HCT116 (cell line): ENCODE measurements at regions not wholly inside any gene's neighbourhood (a gene's known extent, or its start where the extent isn't known, plus 50 kb on each side); places are given as distances from the start of the nearest gene placed in this dataset.

Source experiments
- ATAC-seq: fragments of 200-7000 bp; cut with Tn5 transposase; 2 replicates; pipeline ENCODE4 v1.9.1; 2020; ENCODE audit warnings: mild to moderate bottlenecking, moderate library complexity
- BruUV-seq: library from RNA; stranded (reverse); fragments of 400-500 nt; replicated peaks from 2 replicates; lab custom pipeline; 2021; lab: Mats Ljungman, UMichigan
- CTCF ChIA-PET: fragments of 300-600 bp; sonication (Branson Sonifier 250); formaldehyde crosslinking; loops from one replicate; lab custom pipeline; 2021; ENCODE audit warnings: antibody characterized with exemption; lab: Charles Lee
- POLR2A ChIA-PET: fragments of 300-600, 350-600 bp; sonication (Branson Sonifier 250); formaldehyde crosslinking; loops from one replicate; lab custom pipeline; 2021; ENCODE audit warnings: antibody characterized with exemption; lab: Charles Lee
- RAD21 ChIA-PET, 2 experiments: fragments of 300-600 bp; sonication (Branson Sonifier 250); formaldehyde crosslinking; loops; one replicate each; lab custom pipeline; 2023; ENCODE audit warnings: low total read pairs in 2 of 2; ENCODE audit not compliant: uncharacterized antibody in 2 of 2, unreplicated experiment in 2 of 2, low non-redundant PET in 1 of 2; lab: Charles Lee
- DNase-seq: peaks from one replicate; pipeline ENCODE4 v3.0.0-alpha.2; 2010; ENCODE audit warnings: low read depth, low spot score
- H2AFZ ChIP-seq: fragments of 200-600 bp; shearing (Covaris generic), sonication (generic); 2 replicates; pipeline ENCODE4 v1.6.1; 2017; ENCODE audit warnings: low read depth, mixed run types, mixed read lengths, antibody characterized with exemption, low read length; ENCODE audit not compliant: poor library complexity, severe bottlenecking
- H3K27ac ChIP-seq: 2 replicates; pipeline ENCODE4 v1.5.1; 2012; ENCODE audit warnings: low read depth, low read length
- H3K27me3 ChIP-seq: fragments of 200-600 bp; sonication (generic); 2 replicates; pipeline ENCODE4 v1.6.1; 2016; ENCODE audit warnings: mixed run types, low read length, mixed read lengths; ENCODE audit not compliant: insufficient read depth
- H3K36me3 ChIP-seq, 2 experiments: fragments of 200-500 bp in 1 of 2; fragments of 200-600 bp in 1 of 2; sonication (Bioruptor generic) in 1 of 2; sonication (generic) in 1 of 2; 2 replicates each; pipeline versions ENCODE4 v1.5.1 to v1.6.1; 2014 to 2016; ENCODE audit warnings: low read length in 2 of 2, inconsistent platforms in 1 of 2, mixed read lengths in 1 of 2, mixed run types in 1 of 2; ENCODE audit not compliant: insufficient read depth in 2 of 2, control insufficient read depth in 1 of 2
- H3K4me1 ChIP-seq, 2 experiments: fragments of 200-600 bp in 1 of 2; sonication (generic) in 1 of 2; 2 replicates each; pipeline versions ENCODE4 v1.5.1 to v1.6.1; 2012 to 2017; ENCODE audit warnings: low read length in 2 of 2, inconsistent platforms in 1 of 2, mild to moderate bottlenecking in 1 of 2, mixed read lengths in 1 of 2, mixed run types in 1 of 2, moderate library complexity in 1 of 2; ENCODE audit not compliant: insufficient read depth in 2 of 2, control insufficient read depth in 1 of 2
- H3K4me2 ChIP-seq: fragments of 200-600 bp; sonication (generic); 2 replicates; pipeline ENCODE4 v1.6.1; 2017; ENCODE audit warnings: mixed run types, low read length, mixed read lengths
- H3K4me3 ChIP-seq, 2 experiments: fragments of 200-600 bp in 1 of 2; sonication (generic) in 1 of 2; replicated peaks in 1 of 2; 2 replicates each; pipeline ENCODE4 v1.5.1; 2011 to 2016; ENCODE audit warnings: low read length in 2 of 2, control low read depth in 1 of 2, low read depth in 1 of 2, mild to moderate bottlenecking in 1 of 2, mixed read lengths in 1 of 2, mixed run types in 1 of 2
- H3K79me2 ChIP-seq: fragments of 200-600 bp; sonication (generic); 2 replicates; pipeline ENCODE4 v1.6.1; 2017; ENCODE audit warnings: mild to moderate bottlenecking, mixed run types, low read length, moderate library complexity, mixed read lengths; ENCODE audit not compliant: insufficient read depth
- H3K9ac ChIP-seq: fragments of 200-600 bp; sonication (generic); 2 replicates; pipeline ENCODE4 v1.6.1; 2016; ENCODE audit warnings: low read length, mixed read lengths
- H3K9me2 ChIP-seq: fragments of 200-600 bp; sonication (generic), shearing (Covaris generic); 2 replicates; pipeline ENCODE4 v1.6.1; 2017; ENCODE audit warnings: mixed run types, mild to moderate bottlenecking, moderate library complexity; ENCODE audit not compliant: insufficient read depth
- H3K9me3 ChIP-seq, 2 experiments: fragments of 200-500 bp in 1 of 2; fragments of 200-600 bp in 1 of 2; sonication (Bioruptor generic) in 1 of 2; sonication (generic) in 1 of 2; 2 replicates each; pipeline ENCODE4 v1.6.1; 2014 to 2017; ENCODE audit warnings: low read length in 2 of 2, mixed read lengths in 2 of 2, inconsistent platforms in 1 of 2, low read depth in 1 of 2, mild to moderate bottlenecking in 1 of 2, mixed run types in 1 of 2, moderate library complexity in 1 of 2; ENCODE audit not compliant: control insufficient read depth in 1 of 2, insufficient read depth in 1 of 2
- H4K20me1 ChIP-seq: fragments of 200-600 bp; sonication (generic), shearing (Covaris generic); 2 replicates; pipeline ENCODE4 v1.6.1; 2017; ENCODE audit warnings: mixed run types, mild to moderate bottlenecking, moderate library complexity; ENCODE audit not compliant: insufficient read depth
- CBX3 ChIP-seq: IDR thresholded peaks from 2 replicates; pipeline ENCODE4 v1.6.1; 2012; ENCODE audit warnings: low read depth
- CEBPB ChIP-seq: IDR thresholded peaks from 2 replicates; pipeline ENCODE4 v1.6.1; 2012; ENCODE audit warnings: low read depth
- CTCF ChIP-seq, 3 experiments: fragments of 200-600 bp in 1 of 3; sonication (generic) in 1 of 3; IDR thresholded peaks in 2 of 3; conservative IDR thresholded peaks in 1 of 3; 2 replicates each; pipeline ENCODE4 v1.5.1; 2012 to 2017; ENCODE audit warnings: low read depth in 2 of 3, low read length in 2 of 3, antibody characterized with exemption in 1 of 3, borderline replicate concordance in 1 of 3, control low read depth in 1 of 3, mild to moderate bottlenecking in 1 of 3, mixed read lengths in 1 of 3, mixed run types in 1 of 3, moderate library complexity in 1 of 3; ENCODE audit not compliant: insufficient read depth in 1 of 3
- ELF1 ChIP-seq: IDR thresholded peaks from 2 replicates; pipeline ENCODE4 v1.6.1; 2012; ENCODE audit warnings: low read depth, borderline replicate concordance
- EZH2 ChIP-seq: fragments of 200-600 bp; sonication (generic); IDR thresholded peaks from 2 replicates; pipeline ENCODE4 v1.6.1; 2017; ENCODE audit warnings: antibody characterized with exemption, mixed run types
- EZH2phosphoT487 ChIP-seq: fragments of 200-600 bp; IDR thresholded peaks from 2 replicates; pipeline ENCODE4 v1.6.1; 2018; ENCODE audit warnings: antibody characterized with exemption, borderline replicate concordance
- FOSL1 ChIP-seq: IDR thresholded peaks from 2 replicates; pipeline ENCODE4 v1.6.1; 2012; ENCODE audit warnings: low read depth
- RAD21 ChIP-seq: IDR thresholded peaks from 2 replicates; pipeline ENCODE4 v1.6.1; 2012; ENCODE audit warnings: low read depth, mild to moderate bottlenecking
- SIN3A ChIP-seq: IDR thresholded peaks from 2 replicates; pipeline ENCODE4 v1.6.1; 2012; ENCODE audit warnings: low read depth
- SP1 ChIP-seq: IDR thresholded peaks from 2 replicates; pipeline ENCODE4 v1.6.1; 2012; ENCODE audit warnings: low read depth
- SRF ChIP-seq: IDR thresholded peaks from 2 replicates; pipeline ENCODE4 v1.6.1; 2012; ENCODE audit warnings: low read depth
- TCF7L2 ChIP-seq: IDR thresholded peaks from 2 replicates; pipeline ENCODE4 v1.7.0; 2011; ENCODE audit warnings: borderline replicate concordance, inconsistent platforms; ENCODE audit not compliant: insufficient read depth, insufficient read length; ENCODE audit errors: extremely low read depth
- YY1 ChIP-seq: IDR thresholded peaks from 2 replicates; pipeline ENCODE4 v1.6.1; 2011; ENCODE audit warnings: low read length, low read depth, moderate library complexity, mild to moderate bottlenecking; ENCODE audit not compliant: insufficient replicate concordance; ENCODE audit errors: extremely low read depth
- ZNF274 ChIP-seq: fragments of 200-500 bp; sonication (Bioruptor generic); IDR thresholded peaks from 2 replicates; pipeline ENCODE4 v1.6.1; 2014; ENCODE audit warnings: mild to moderate bottlenecking, low read depth, low read length, inconsistent platforms
- intact Hi-C: fragments of 100-400 bp; cut with micrococcal nuclease; formaldehyde crosslinking; loops from 2 replicates; pipeline ENCODE4 v1.10.0; 2022
- TF ChIP-seq, protein P1 (sequence below): IDR thresholded peaks from 2 replicates; pipeline ENCODE4 v1.6.1; 2012
- TF ChIP-seq, protein P2 (sequence below): IDR thresholded peaks from 2 replicates; pipeline ENCODE4 v1.6.1; 2011; ENCODE audit warnings: mild to moderate bottlenecking, low read length, moderate library complexity; ENCODE audit not compliant: insufficient replicate concordance; ENCODE audit errors: extremely low read depth

GRCh38 chr10:126770809-126771208 lies 100.3 kb upstream of the C10orf90 start:
- ChIA-PET RAD21 (no interaction called here), POLR2A (no interaction called here), CTCF (no interaction called here)
- H3K4me1 ChIP-seq = no peaks in the 10 kb centered on the region
- H4K20me1 ChIP-seq = no peaks in the 10 kb centered on the region
- no peak overlapping the region for H3K9ac ChIP-seq
- H2AFZ ChIP-seq = no peak overlapping the region
- no peaks in the 10 kb centered on the region for H3K9me2 ChIP-seq
- no peak overlapping the region for H3K27ac ChIP-seq
- TF ChIP-seq CEBPB (no peak), EZH2phosphoT487 (no peak)
- no peak overlapping the region for H3K4me2 ChIP-seq
- H3K27me3 ChIP-seq = peaks cover 11% of the 10 kb centered on the region; the same call in 1 of the 2 replicates
- no peaks in the 10 kb centered on the region for H3K36me3 ChIP-seq
- no peak for ATAC-seq
- DNase-seq = no peak
- no peak overlapping the region for H3K4me3 ChIP-seq
- BruUV-seq = no TSS peak
- intact Hi-C loops = no loop called here
- no peaks in the 10 kb centered on the region for H3K79me2 ChIP-seq
- no peaks in the 10 kb centered on the region for H3K9me3 ChIP-seq

DNA sequence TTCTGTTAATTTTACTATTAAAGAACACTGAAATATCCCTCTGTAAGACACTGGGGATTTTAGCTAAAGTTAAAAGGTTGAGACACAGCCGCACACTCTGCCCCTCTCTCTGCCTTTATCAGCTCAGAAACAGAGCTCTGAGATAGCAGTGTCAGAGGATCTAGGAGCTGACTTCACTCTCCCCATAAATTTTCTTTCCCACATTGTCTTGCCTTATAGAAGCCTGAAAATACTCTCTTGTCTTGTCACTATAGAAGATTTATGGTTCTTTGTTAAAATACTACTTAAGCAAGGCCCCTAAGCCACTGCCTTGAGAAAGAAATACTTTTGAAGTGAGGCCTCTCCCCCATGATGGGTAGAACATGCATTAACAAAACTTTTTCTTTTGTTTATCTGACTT lies 105.7 kb upstream of the C10orf90 start:
- H3K4me2 ChIP-seq = no peak overlapping the region
- no peaks in the 10 kb centered on the region for H3K36me3 ChIP-seq
- no peaks in the 10 kb centered on the region for H4K20me1 ChIP-seq
- DNase-seq (no peak), ATAC-seq (no peak)
- no peaks in the 10 kb centered on the region for H3K9me2 ChIP-seq
- H3K79me2 ChIP-seq = no peaks in the 10 kb centered on the region
- intact Hi-C loops = no loop called here
- H3K9ac ChIP-seq = no peak overlapping the region
- no peak overlapping the region for H3K4me3 ChIP-seq
- H2AFZ ChIP-seq = no peak overlapping the region
- RAD21 ChIA-PET = no interaction called here
- CTCF ChIA-PET = no interaction called here
- H3K4me1 ChIP-seq = no peaks in the 10 kb centered on the region
- peaks cover 12% of the 10 kb centered on the region; the same call in 1 of the 2 replicates for H3K27me3 ChIP-seq
- no TSS peak for BruUV-seq
- H3K9me3 ChIP-seq = no peaks in the 10 kb centered on the region
- POLR2A ChIA-PET = no interaction called here
- H3K27ac ChIP-seq = no peak overlapping the region
- TF ChIP-seq SIN3A (no peak), CBX3 (no peak), EZH2phosphoT487 (no peak), SP1 (no peak), TCF7L2 (no peak), CTCF (IDR thresholded peaks at IDR 0.05 in 2 of 3, conservative IDR thresholded peaks at IDR 0.05 in 1 of 3; ENCODE audit: borderline replicate concordance in 1 of 3, insufficient read depth in 1 of 3, low read depth in 2 of 3, low read length in 2 of 3) (no peak), EZH2 (no peak), CEBPB (no peak), ZNF274 (no peak), SRF (no peak), ELF1 (no peak), RAD21 (no peak), FOSL1 (no peak), YY1 (no peak)
- TF ChIP-seq, protein P1, sequence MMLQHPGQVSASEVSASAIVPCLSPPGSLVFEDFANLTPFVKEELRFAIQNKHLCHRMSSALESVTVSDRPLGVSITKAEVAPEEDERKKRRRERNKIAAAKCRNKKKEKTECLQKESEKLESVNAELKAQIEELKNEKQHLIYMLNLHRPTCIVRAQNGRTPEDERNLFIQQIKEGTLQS = no peak
- TF ChIP-seq, protein P2, sequence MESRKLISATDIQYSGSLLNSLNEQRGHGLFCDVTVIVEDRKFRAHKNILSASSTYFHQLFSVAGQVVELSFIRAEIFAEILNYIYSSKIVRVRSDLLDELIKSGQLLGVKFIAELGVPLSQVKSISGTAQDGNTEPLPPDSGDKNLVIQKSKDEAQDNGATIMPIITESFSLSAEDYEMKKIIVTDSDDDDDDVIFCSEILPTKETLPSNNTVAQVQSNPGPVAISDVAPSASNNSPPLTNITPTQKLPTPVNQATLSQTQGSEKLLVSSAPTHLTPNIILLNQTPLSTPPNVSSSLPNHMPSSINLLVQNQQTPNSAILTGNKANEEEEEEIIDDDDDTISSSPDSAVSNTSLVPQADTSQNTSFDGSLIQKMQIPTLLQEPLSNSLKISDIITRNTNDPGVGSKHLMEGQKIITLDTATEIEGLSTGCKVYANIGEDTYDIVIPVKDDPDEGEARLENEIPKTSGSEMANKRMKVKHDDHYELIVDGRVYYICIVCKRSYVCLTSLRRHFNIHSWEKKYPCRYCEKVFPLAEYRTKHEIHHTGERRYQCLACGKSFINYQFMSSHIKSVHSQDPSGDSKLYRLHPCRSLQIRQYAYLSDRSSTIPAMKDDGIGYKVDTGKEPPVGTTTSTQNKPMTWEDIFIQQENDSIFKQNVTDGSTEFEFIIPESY = no peak
